Osteocyte (in vitro differentiated cells): ENCODE measurements at regions not wholly inside any gene's neighbourhood (a gene's known extent, or its start where the extent isn't known, plus 50 kb on each side); places are given as distances from the start of the nearest gene placed in this dataset.

Experiments used
- DNase-seq: peaks from one replicate; pipeline ENCODE4 v3.0.0; 2021; ENCODE audit warnings: mixed read lengths; ENCODE audit not compliant: unreplicated experiment; ENCODE audit errors: extremely low spot score
- H3K27ac Mint-ChIP-seq: one replicate; pipeline ENCODE4 v1.8.0; 2021; ENCODE audit warnings: mild to moderate bottlenecking, mixed read lengths; ENCODE audit not compliant: unreplicated experiment
- H3K27me3 Mint-ChIP-seq: one replicate; pipeline ENCODE4 v1.8.0; 2021; ENCODE audit warnings: mixed read lengths; ENCODE audit not compliant: unreplicated experiment
- H3K36me3 Mint-ChIP-seq: one replicate; pipeline ENCODE4 v1.8.0; 2021; ENCODE audit warnings: mixed read lengths; ENCODE audit not compliant: unreplicated experiment
- H3K4me1 Mint-ChIP-seq: one replicate; pipeline ENCODE4 v1.8.0; 2021; ENCODE audit warnings: mixed read lengths; ENCODE audit not compliant: unreplicated experiment
- H3K4me3 Mint-ChIP-seq: one replicate; pipeline ENCODE4 v1.8.0; 2021; ENCODE audit warnings: mild to moderate bottlenecking, moderate library complexity, mixed read lengths; ENCODE audit not compliant: unreplicated experiment
- H3K9me3 Mint-ChIP-seq: one replicate; pipeline ENCODE4 v1.8.0; 2021; ENCODE audit warnings: mixed read lengths; ENCODE audit not compliant: unreplicated experiment
- CTCF ChIP-seq: fragments of 200-600 bp; sonication (generic); IDR thresholded peaks from 2 replicates; pipeline ENCODE4 v1.5.0; 2021; ENCODE audit warnings: antibody characterized with exemption, mild to moderate bottlenecking, moderate library complexity

GRCh38 chr6:40887079-40887791 lies 151.8 kb downstream of the UNC5CL start:
- no peak for TF ChIP-seq CTCF
- Mint-ChIP-seq H3K36me3 (no peaks in the 10 kb centered on the region), H3K9me3 (no peaks in the 10 kb centered on the region), H3K4me1 (no peaks in the 10 kb centered on the region), H3K27me3 (peaks cover 47% of the 10 kb centered on the region), H3K4me3 (no peak overlapping the region), H3K27ac (no peak overlapping the region)
- no peak for DNase-seq

GRCh38 chr6:40885139-40885774 lies 153.8 kb downstream of the UNC5CL start:
- no peaks in the 10 kb centered on the region for H3K9me3 Mint-ChIP-seq
- no peak overlapping the region for H3K27ac Mint-ChIP-seq
- no peaks in the 10 kb centered on the region for H3K4me1 Mint-ChIP-seq
- H3K36me3 Mint-ChIP-seq: no peaks in the 10 kb centered on the region
- no peak overlapping the region for H3K4me3 Mint-ChIP-seq
- no peak for TF ChIP-seq CTCF
- DNase-seq: no peak
- H3K27me3 Mint-ChIP-seq: peaks cover 44% of the 10 kb centered on the region

GRCh38 chr6:40882323-40882997 lies 156.6 kb downstream of the UNC5CL start:
- Mint-ChIP-seq H3K4me3 (no peak overlapping the region), H3K4me1 (no peaks in the 10 kb centered on the region), H3K27me3 (peaks cover 29% of the 10 kb centered on the region), H3K36me3 (no peaks in the 10 kb centered on the region), H3K9me3 (peaks cover 6% of the 10 kb centered on the region), H3K27ac (no peak overlapping the region)
- no peak for DNase-seq
- TF ChIP-seq CTCF: no peak

- H3K36me3 Mint-ChIP-seq: no peaks in the 10 kb centered on the region
- no peak for TF ChIP-seq CTCF
- DNase-seq: no peak
- H3K27me3 Mint-ChIP-seq: peaks cover 27% of the 10 kb centered on the region
- H3K4me3 Mint-ChIP-seq: no peak overlapping the region
- H3K27ac Mint-ChIP-seq: no peak overlapping the region
- no peaks in the 10 kb centered on the region for H3K4me1 Mint-ChIP-seq
- H3K9me3 Mint-ChIP-seq: peaks cover 6% of the 10 kb centered on the region
These were observed 157.5 kb downstream of the UNC5CL start for GRCh38 chr6:40881501-40881900.

GRCh38 chr6:40880906-40881305 lies 158.1 kb downstream of the UNC5CL start:
- Mint-ChIP-seq H3K4me3 (no peak overlapping the region), H3K27ac (no peak overlapping the region), H3K27me3 (peaks cover 24% of the 10 kb centered on the region), H3K36me3 (no peaks in the 10 kb centered on the region), H3K9me3 (peaks cover 6% of the 10 kb centered on the region), H3K4me1 (no peaks in the 10 kb centered on the region)
- DNase-seq: no peak
- no peak for TF ChIP-seq CTCF
